ENCODE measurements at regions not wholly inside any gene's neighbourhood (a gene's known extent, or its start where the extent isn't known, plus 50 kb on each side); places are given as distances from the start of the nearest gene placed in this dataset.

DNA sequence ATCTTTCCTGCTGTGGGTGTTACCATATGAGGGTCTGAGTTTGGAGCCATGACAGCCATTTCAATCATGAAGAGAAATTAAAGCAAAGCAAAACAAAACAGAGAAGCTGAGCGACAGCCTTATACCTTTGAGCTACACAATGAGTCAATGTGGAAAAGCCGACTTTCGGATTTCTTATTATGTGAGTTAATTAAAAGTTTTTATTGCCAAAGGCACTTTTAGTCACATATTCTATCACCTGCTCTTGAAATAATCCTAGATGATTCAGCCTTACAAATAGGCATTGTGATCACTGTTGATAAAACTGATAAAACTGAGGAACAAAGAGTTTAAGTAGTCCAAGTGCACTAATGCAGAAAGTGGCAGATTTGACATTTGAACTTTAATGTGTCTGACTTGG lies 381.9 kb upstream of the TENM4 start:
- H3K14ac ChIP-seq (ENCODE audit: low read length in 2 of 2), result no peak overlapping the region
- H3K9me3 ChIP-seq (ENCODE audit: control insufficient read depth, low read length), result no peaks in the 10 kb centered on the region
- H2BK12ac ChIP-seq (ENCODE audit: low read length in 2 of 2), result no peak overlapping the region
- no CpG with 5 or more reads among the region's 3 CpGs for WGBS
- no peak overlapping the region for H2BK120ac ChIP-seq (ENCODE audit: low read depth, low read length)
- H3K4ac ChIP-seq (ENCODE audit: low read depth in 1 of 2, low read length in 2 of 2), result no peak overlapping the region
- DNase-seq, result no peak
- H2AFZ ChIP-seq (ENCODE audit: low read depth, low read length), result no peak overlapping the region
- no peak overlapping the region for H4K91ac ChIP-seq (ENCODE audit: low read length)
- H2BK15ac ChIP-seq (ENCODE audit: low read depth, poor library complexity, severe bottlenecking), result no peak overlapping the region
- no peak overlapping the region for H3K4me2 ChIP-seq (ENCODE audit: low read length, poor library complexity, severe bottlenecking)
- no peaks in the 10 kb centered on the region for H3K27me3 ChIP-seq (ENCODE audit: control insufficient read depth in 1 of 2, insufficient read depth in 1 of 2, low read length in 2 of 2)
- H3K9ac ChIP-seq (ENCODE audit: low read length), result no peak overlapping the region
- no peaks in the 10 kb centered on the region for H3K79me1 ChIP-seq (replicated peaks; ENCODE audit: low read length, poor library complexity, severe bottlenecking)
- no peak overlapping the region for H2AK5ac ChIP-seq (ENCODE audit: low read length, severe bottlenecking)
- no peak overlapping the region for H2BK5ac ChIP-seq (ENCODE audit: low read depth, low read length, poor library complexity, severe bottlenecking)
- no peak overlapping the region for H3K18ac ChIP-seq (ENCODE audit: low read depth in 1 of 2, low read length in 2 of 2)
- no peaks in the 10 kb centered on the region for H3K4me1 ChIP-seq (ENCODE audit: control insufficient read depth, insufficient read depth, low read depth, low read length)
- H4K8ac ChIP-seq (ENCODE audit: low read length), result no peak overlapping the region
- H3K27ac ChIP-seq (ENCODE audit: low read length, poor library complexity, severe bottlenecking), result no peak overlapping the region
- H3K36me3 ChIP-seq (ENCODE audit: control insufficient read depth in 1 of 2, insufficient read depth in 2 of 2, low read depth in 1 of 2, low read length in 2 of 2), result no peaks in the 10 kb centered on the region
- no peak overlapping the region for H3K23ac ChIP-seq (ENCODE audit: low read length in 2 of 2)
- no peak overlapping the region for H3K4me3 ChIP-seq (ENCODE audit: insufficient read depth in 1 of 2, low read depth in 1 of 2, low read length in 2 of 2)

DNA sequence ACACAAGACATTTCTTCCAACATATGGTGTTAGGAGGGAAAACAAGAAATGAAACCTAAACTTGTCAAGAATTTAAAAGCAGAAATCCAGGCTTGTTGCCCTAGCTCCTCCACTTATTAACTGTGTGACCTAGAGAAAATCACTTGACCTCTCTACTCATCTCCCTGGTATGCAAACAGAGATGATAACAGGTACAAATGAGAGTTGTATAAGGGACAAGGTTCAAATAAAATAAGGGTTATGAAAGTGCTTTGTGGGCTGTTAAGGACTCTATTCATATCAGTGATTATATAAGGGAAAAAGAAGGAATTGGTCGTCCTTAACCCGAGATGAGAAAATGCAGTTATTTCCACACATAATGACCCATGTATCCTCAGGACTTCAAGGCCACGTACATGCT lies 372.7 kb upstream of the TENM4 start:
- 69% methylated on average over 3 of the region's 3 CpGs for WGBS
- H2BK12ac ChIP-seq (ENCODE audit: low read length in 2 of 2), result no peak overlapping the region

DNA sequence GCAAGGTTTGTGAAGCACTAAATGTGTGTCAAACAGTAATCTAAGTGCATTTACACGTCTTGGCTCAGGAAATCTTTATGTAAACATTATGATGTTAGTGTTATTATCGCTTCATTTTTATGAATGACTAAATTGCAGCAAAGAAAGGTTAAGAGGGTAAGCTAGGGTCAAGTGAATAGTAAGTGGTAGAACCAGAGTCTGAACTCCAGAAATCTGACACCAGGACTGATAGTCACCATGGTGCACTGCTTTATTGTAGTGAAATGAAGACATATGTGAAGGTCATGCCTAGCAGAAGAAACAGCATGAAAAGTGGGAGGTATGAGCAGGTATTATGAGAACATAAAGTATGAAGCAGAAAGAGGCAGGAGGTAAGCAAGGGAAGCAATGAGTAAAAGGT lies 368.7 kb upstream of the TENM4 start:
- no peak overlapping the region for H3K23ac ChIP-seq (ENCODE audit: low read length in 2 of 2)
- no peak overlapping the region for H3K9ac ChIP-seq (ENCODE audit: low read length)
- no peak overlapping the region for H3K4ac ChIP-seq (ENCODE audit: low read depth in 1 of 2, low read length in 2 of 2)
- no peak overlapping the region for H2BK120ac ChIP-seq (ENCODE audit: low read depth, low read length)
- H3K18ac ChIP-seq (ENCODE audit: low read depth in 1 of 2, low read length in 2 of 2), result no peak overlapping the region
- H3K4me2 ChIP-seq (ENCODE audit: low read length, poor library complexity, severe bottlenecking), result no peak overlapping the region
- WGBS, result 49% methylated on average over 2 of the region's 2 CpGs
- H4K91ac ChIP-seq (ENCODE audit: low read length), result no peak overlapping the region
- H2AK5ac ChIP-seq (ENCODE audit: low read length, severe bottlenecking), result no peak overlapping the region
- H3K79me1 ChIP-seq (replicated peaks; ENCODE audit: low read length, poor library complexity, severe bottlenecking), result no peaks in the 10 kb centered on the region
- H4K8ac ChIP-seq (ENCODE audit: low read length), result no peak overlapping the region
- H3K27me3 ChIP-seq (ENCODE audit: control insufficient read depth in 1 of 2, insufficient read depth in 1 of 2, low read length in 2 of 2), result no peaks in the 10 kb centered on the region
- no peak overlapping the region for H3K4me3 ChIP-seq (ENCODE audit: insufficient read depth in 1 of 2, low read depth in 1 of 2, low read length in 2 of 2)
- peaks cover 2% of the 10 kb centered on the region for H3K9me3 ChIP-seq (ENCODE audit: control insufficient read depth, low read length)
- H2AFZ ChIP-seq (ENCODE audit: low read depth, low read length), result no peak overlapping the region
- H3K4me1 ChIP-seq (ENCODE audit: control insufficient read depth, insufficient read depth, low read depth, low read length), result no peaks in the 10 kb centered on the region
- H2BK12ac ChIP-seq (ENCODE audit: low read length in 2 of 2), result no peak overlapping the region
- H3K36me3 ChIP-seq (ENCODE audit: control insufficient read depth in 1 of 2, insufficient read depth in 2 of 2, low read depth in 1 of 2, low read length in 2 of 2), result no peaks in the 10 kb centered on the region
- H3K14ac ChIP-seq (ENCODE audit: low read length in 2 of 2), result no peak overlapping the region
- no peak overlapping the region for H2BK5ac ChIP-seq (ENCODE audit: low read depth, low read length, poor library complexity, severe bottlenecking)
- no peak overlapping the region for H2BK15ac ChIP-seq (ENCODE audit: low read depth, poor library complexity, severe bottlenecking)
- DNase-seq, result no peak
- H3K27ac ChIP-seq (ENCODE audit: low read length, poor library complexity, severe bottlenecking), result no peak overlapping the region

More for the DNA sequence above, 372.7 kb upstream of the TENM4 start:
- Histone ChIP-seq H3K4me3 (ENCODE audit: insufficient read depth in 1 of 2, low read depth in 1 of 2, low read length in 2 of 2) (no peak overlapping the region), H3K9ac (ENCODE audit: low read length) (no peak overlapping the region), H4K8ac (ENCODE audit: low read length) (no peak overlapping the region), H3K4me2 (ENCODE audit: low read length, poor library complexity, severe bottlenecking) (no peak overlapping the region), H3K27me3 (ENCODE audit: control insufficient read depth in 1 of 2, insufficient read depth in 1 of 2, low read length in 2 of 2) (no peaks in the 10 kb centered on the region), H3K23ac (ENCODE audit: low read length in 2 of 2) (no peak overlapping the region), H3K36me3 (ENCODE audit: control insufficient read depth in 1 of 2, insufficient read depth in 2 of 2, low read depth in 1 of 2, low read length in 2 of 2) (no peaks in the 10 kb centered on the region), H3K14ac (ENCODE audit: low read length in 2 of 2) (no peak overlapping the region), H3K18ac (ENCODE audit: low read depth in 1 of 2, low read length in 2 of 2) (no peak overlapping the region), H2AFZ (ENCODE audit: low read depth, low read length) (no peak overlapping the region), H3K4me1 (ENCODE audit: control insufficient read depth, insufficient read depth, low read depth, low read length) (no peaks in the 10 kb centered on the region), H3K9me3 (ENCODE audit: control insufficient read depth, low read length) (peaks cover 2% of the 10 kb centered on the region), H3K4ac (ENCODE audit: low read depth in 1 of 2, low read length in 2 of 2) (no peak overlapping the region), H2BK5ac (ENCODE audit: low read depth, low read length, poor library complexity, severe bottlenecking) (no peak overlapping the region), H2BK120ac (ENCODE audit: low read depth, low read length) (no peak overlapping the region), H3K79me1 (replicated peaks; ENCODE audit: low read length, poor library complexity, severe bottlenecking) (no peaks in the 10 kb centered on the region), H3K27ac (ENCODE audit: low read length, poor library complexity, severe bottlenecking) (no peak overlapping the region), H2AK5ac (ENCODE audit: low read length, severe bottlenecking) (no peak overlapping the region), H4K91ac (ENCODE audit: low read length) (no peak overlapping the region), H2BK15ac (ENCODE audit: low read depth, poor library complexity, severe bottlenecking) (no peak overlapping the region)
- no peak for DNase-seq

DNA sequence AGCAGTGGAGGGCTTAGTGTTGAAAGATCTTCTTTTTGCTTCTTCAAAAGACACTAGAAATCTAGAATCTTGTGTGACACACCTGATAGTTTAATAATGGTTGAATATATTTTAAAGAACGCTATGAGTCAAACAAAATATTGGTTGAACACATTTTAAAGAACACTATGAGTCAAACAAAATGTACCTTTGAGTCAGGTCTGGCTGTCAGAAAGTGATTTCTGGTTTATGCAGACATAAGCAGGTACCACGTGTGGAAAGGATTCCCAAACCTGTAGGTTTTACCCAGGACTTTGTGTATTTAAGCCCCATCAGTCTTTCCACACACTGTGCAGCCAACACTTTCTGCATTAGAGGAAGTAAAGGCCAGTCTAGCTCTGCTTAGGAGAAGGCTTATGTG lies 366.7 kb upstream of the TENM4 start:
- Histone ChIP-seq H3K4me2 (ENCODE audit: low read length, poor library complexity, severe bottlenecking) (no peak overlapping the region), H3K14ac (ENCODE audit: low read length in 2 of 2) (no peak overlapping the region), H3K9me3 (ENCODE audit: control insufficient read depth, low read length) (peaks cover 2% of the 10 kb centered on the region), H2BK5ac (ENCODE audit: low read depth, low read length, poor library complexity, severe bottlenecking) (no peak overlapping the region), H3K9ac (ENCODE audit: low read length) (no peak overlapping the region), H3K4me3 (ENCODE audit: insufficient read depth in 1 of 2, low read depth in 1 of 2, low read length in 2 of 2) (no peak overlapping the region), H4K91ac (ENCODE audit: low read length) (no peak overlapping the region), H3K27ac (ENCODE audit: low read length, poor library complexity, severe bottlenecking) (no peak overlapping the region), H3K18ac (ENCODE audit: low read depth in 1 of 2, low read length in 2 of 2) (no peak overlapping the region), H4K8ac (ENCODE audit: low read length) (no peak overlapping the region), H2AFZ (ENCODE audit: low read depth, low read length) (no peak overlapping the region), H2BK15ac (ENCODE audit: low read depth, poor library complexity, severe bottlenecking) (no peak overlapping the region), H2BK120ac (ENCODE audit: low read depth, low read length) (no peak overlapping the region), H3K23ac (ENCODE audit: low read length in 2 of 2) (no peak overlapping the region), H3K27me3 (ENCODE audit: control insufficient read depth in 1 of 2, insufficient read depth in 1 of 2, low read length in 2 of 2) (no peaks in the 10 kb centered on the region), H3K79me1 (replicated peaks; ENCODE audit: low read length, poor library complexity, severe bottlenecking) (no peaks in the 10 kb centered on the region), H2BK12ac (ENCODE audit: low read length in 2 of 2) (no peak overlapping the region), H3K4me1 (ENCODE audit: control insufficient read depth, insufficient read depth, low read depth, low read length) (no peaks in the 10 kb centered on the region), H3K36me3 (ENCODE audit: control insufficient read depth in 1 of 2, insufficient read depth in 2 of 2, low read depth in 1 of 2, low read length in 2 of 2) (no peaks in the 10 kb centered on the region), H3K4ac (ENCODE audit: low read depth in 1 of 2, low read length in 2 of 2) (no peak overlapping the region), H2AK5ac (ENCODE audit: low read length, severe bottlenecking) (no peak overlapping the region)
- 50% methylated on average over 1 of the region's 2 CpGs for WGBS
- DNase-seq, result no peak
